GM23338 (cell line): ENCODE measurements at regions not wholly inside any gene's neighbourhood (a gene's known extent, or its start where the extent isn't known, plus 50 kb on each side); places are given as distances from the start of the nearest gene placed in this dataset.

Source experiments
- ATAC-seq: fragments of 200-7000 bp; cut with Tn5 transposase; 3 replicates; pipeline ENCODE4 v1.9.1; 2020
- DNase-seq: peaks from one replicate; pipeline ENCODE4 v3.0.0-alpha.2; 2015; ENCODE audit warnings: low spot score
- H2AFZ ChIP-seq: fragments of 200-600 bp; sonication (generic); 2 replicates; pipeline ENCODE4 v1.8.0; 2016; ENCODE audit warnings: antibody characterized with exemption, mild to moderate bottlenecking, moderate library complexity
- H3F3A ChIP-seq: fragments of 200-600 bp; sonication (generic); replicated peaks from 2 replicates; pipeline ENCODE4 v1.8.0; 2017; ENCODE audit warnings: antibody characterized with exemption, mixed run types, low read depth
- H3K27ac ChIP-seq: fragments of 200-600 bp; sonication (generic); 2 replicates; pipeline ENCODE4 v1.6.1; 2016; ENCODE audit warnings: low read depth
- H3K27me3 ChIP-seq: fragments of 200-600 bp; sonication (generic); 2 replicates; pipeline ENCODE4 v1.8.0; 2016; ENCODE audit warnings: mild to moderate bottlenecking, mixed run types, moderate library complexity; ENCODE audit not compliant: insufficient read depth
- H3K36me3 ChIP-seq: fragments of 200-600 bp; sonication (generic); 2 replicates; pipeline ENCODE4 v1.8.0; 2016; ENCODE audit warnings: mild to moderate bottlenecking; ENCODE audit not compliant: insufficient read depth
- H3K4me1 ChIP-seq: fragments of 200-600 bp; sonication (generic); 2 replicates; pipeline ENCODE4 v1.8.0; 2016; ENCODE audit warnings: mild to moderate bottlenecking, moderate library complexity; ENCODE audit not compliant: insufficient read depth
- H3K4me2 ChIP-seq: fragments of 200-600 bp; sonication (generic); 2 replicates; pipeline ENCODE4 v1.7.1; 2017; ENCODE audit warnings: mixed run types
- H3K4me3 ChIP-seq: fragments of 200-600 bp; sonication (generic); 2 replicates; pipeline ENCODE4 v1.6.1; 2016; ENCODE audit warnings: mixed run types
- H3K79me2 ChIP-seq: fragments of 200-600 bp; sonication (generic); replicated peaks from 2 replicates; pipeline ENCODE4 v1.8.0; 2017; ENCODE audit warnings: mild to moderate bottlenecking; ENCODE audit not compliant: insufficient read depth
- H3K9me2 ChIP-seq: fragments of 200-600 bp; sonication (generic); 2 replicates; pipeline ENCODE4 v1.8.0; 2017; ENCODE audit not compliant: insufficient read depth
- H4K20me1 ChIP-seq: fragments of 200-600 bp; sonication (generic); replicated peaks from 2 replicates; pipeline ENCODE4 v1.8.0; 2017; ENCODE audit warnings: mild to moderate bottlenecking; ENCODE audit not compliant: insufficient read depth
- H3K27ac Mint-ChIP-seq: 2 replicates; pipeline ENCODE4 v1.8.0; 2020; ENCODE audit warnings: inconsistent platforms, mild to moderate bottlenecking, moderate library complexity, mixed read lengths
- H3K27me3 Mint-ChIP-seq: 3 replicates; pipeline ENCODE4 v1.8.0; 2022; ENCODE audit warnings: low read depth, mild to moderate bottlenecking, moderate library complexity, mixed read lengths, inconsistent platforms; ENCODE audit not compliant: insufficient read depth, poor library complexity
- H3K36me3 Mint-ChIP-seq: 3 replicates; pipeline ENCODE4 v1.8.0; 2021; ENCODE audit warnings: low read depth, mild to moderate bottlenecking, inconsistent platforms, moderate library complexity, mixed read lengths
- H3K4me1 Mint-ChIP-seq: 3 replicates; pipeline ENCODE4 v1.8.0; 2020; ENCODE audit warnings: mild to moderate bottlenecking, inconsistent platforms, mixed read lengths
- H3K4me3 Mint-ChIP-seq: 3 replicates; pipeline ENCODE4 v1.8.0; 2021; ENCODE audit warnings: moderate library complexity, mild to moderate bottlenecking, inconsistent platforms, mixed read lengths
- H3K9me3 Mint-ChIP-seq: 3 replicates; pipeline ENCODE4 v1.8.0; 2020; ENCODE audit warnings: moderate library complexity, mild to moderate bottlenecking, inconsistent platforms, mixed read lengths
- CREB1 ChIP-seq: fragments of 250-450 bp; sonication (Bioruptor Pico); IDR thresholded peaks from 2 replicates; pipeline ENCODE4 v1.5.0; 2020; ENCODE audit warnings: low read depth, mild to moderate bottlenecking, moderate library complexity
- EZH2 ChIP-seq: fragments of 200-600 bp; sonication (generic); IDR thresholded peaks from one replicate; pipeline ENCODE4 v1.8.0; 2017; ENCODE audit warnings: antibody characterized with exemption, mild to moderate bottlenecking, low read depth; ENCODE audit not compliant: unreplicated experiment
- EZH2phosphoT487 ChIP-seq: fragments of 200-600 bp; sonication (generic); IDR thresholded peaks from one replicate; pipeline ENCODE4 v1.8.1; 2018; ENCODE audit warnings: antibody characterized with exemption; ENCODE audit not compliant: unreplicated experiment
- JUNB ChIP-seq: IDR thresholded peaks from one replicate; pipeline ENCODE4 v1.6.1; 2016; ENCODE audit warnings: antibody characterized with exemption; ENCODE audit not compliant: unreplicated experiment
- NANOG ChIP-seq: IDR thresholded peaks from 2 replicates; pipeline ENCODE4 v1.6.1; 2016; ENCODE audit warnings: antibody characterized with exemption, borderline replicate concordance
- STAT1 ChIP-seq: IDR thresholded peaks from one replicate; pipeline ENCODE4 v1.6.1; 2016; ENCODE audit warnings: antibody characterized with exemption; ENCODE audit not compliant: unreplicated experiment
- ZNF331 ChIP-seq: fragments of 250-450 bp; sonication (Bioruptor Pico); IDR thresholded peaks from 2 replicates; pipeline ENCODE4 v1.5.0; 2020; ENCODE audit warnings: low read depth, mild to moderate bottlenecking, moderate library complexity
- TF ChIP-seq, protein P1 (sequence below): IDR thresholded peaks from one replicate; pipeline ENCODE4 v1.6.1; 2018; ENCODE audit warnings: antibody characterized with exemption; ENCODE audit not compliant: unreplicated experiment
- TF ChIP-seq, protein P2 (sequence below): IDR thresholded peaks from 2 replicates; pipeline ENCODE4 v1.6.1; 2016; ENCODE audit warnings: antibody characterized with exemption
- TF ChIP-seq, protein P3 (sequence below): fragments of 250-450 bp; sonication (Bioruptor Pico); IDR thresholded peaks from 2 replicates; pipeline ENCODE4 v1.5.0; 2020; ENCODE audit warnings: mild to moderate bottlenecking, moderate library complexity

DNA sequence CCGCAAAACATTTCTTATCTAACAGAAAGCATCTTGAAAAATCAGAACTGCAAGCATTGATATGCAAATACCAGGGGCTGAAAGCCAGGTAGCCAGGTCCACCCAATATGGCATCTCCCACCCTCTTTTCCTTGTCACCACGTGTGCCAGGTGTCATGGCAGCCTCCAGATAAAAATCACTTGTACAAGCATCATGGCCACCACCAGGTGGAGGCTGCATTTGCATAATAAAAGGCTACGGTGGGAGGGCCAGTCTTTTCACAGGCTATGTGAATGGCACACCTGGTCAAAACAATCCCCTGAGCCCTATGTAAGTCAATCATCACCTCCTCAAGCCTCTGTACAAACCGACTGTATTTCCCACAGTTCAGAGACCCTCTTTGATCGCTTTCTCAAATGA is 1233.1 kb upstream of the ALCAM start (continued):
- TF ChIP-seq, protein P1, sequence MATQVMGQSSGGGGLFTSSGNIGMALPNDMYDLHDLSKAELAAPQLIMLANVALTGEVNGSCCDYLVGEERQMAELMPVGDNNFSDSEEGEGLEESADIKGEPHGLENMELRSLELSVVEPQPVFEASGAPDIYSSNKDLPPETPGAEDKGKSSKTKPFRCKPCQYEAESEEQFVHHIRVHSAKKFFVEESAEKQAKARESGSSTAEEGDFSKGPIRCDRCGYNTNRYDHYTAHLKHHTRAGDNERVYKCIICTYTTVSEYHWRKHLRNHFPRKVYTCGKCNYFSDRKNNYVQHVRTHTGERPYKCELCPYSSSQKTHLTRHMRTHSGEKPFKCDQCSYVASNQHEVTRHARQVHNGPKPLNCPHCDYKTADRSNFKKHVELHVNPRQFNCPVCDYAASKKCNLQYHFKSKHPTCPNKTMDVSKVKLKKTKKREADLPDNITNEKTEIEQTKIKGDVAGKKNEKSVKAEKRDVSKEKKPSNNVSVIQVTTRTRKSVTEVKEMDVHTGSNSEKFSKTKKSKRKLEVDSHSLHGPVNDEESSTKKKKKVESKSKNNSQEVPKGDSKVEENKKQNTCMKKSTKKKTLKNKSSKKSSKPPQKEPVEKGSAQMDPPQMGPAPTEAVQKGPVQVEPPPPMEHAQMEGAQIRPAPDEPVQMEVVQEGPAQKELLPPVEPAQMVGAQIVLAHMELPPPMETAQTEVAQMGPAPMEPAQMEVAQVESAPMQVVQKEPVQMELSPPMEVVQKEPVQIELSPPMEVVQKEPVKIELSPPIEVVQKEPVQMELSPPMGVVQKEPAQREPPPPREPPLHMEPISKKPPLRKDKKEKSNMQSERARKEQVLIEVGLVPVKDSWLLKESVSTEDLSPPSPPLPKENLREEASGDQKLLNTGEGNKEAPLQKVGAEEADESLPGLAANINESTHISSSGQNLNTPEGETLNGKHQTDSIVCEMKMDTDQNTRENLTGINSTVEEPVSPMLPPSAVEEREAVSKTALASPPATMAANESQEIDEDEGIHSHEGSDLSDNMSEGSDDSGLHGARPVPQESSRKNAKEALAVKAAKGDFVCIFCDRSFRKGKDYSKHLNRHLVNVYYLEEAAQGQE, result no peak
- no peak for TF ChIP-seq EZH2phosphoT487

DNA sequence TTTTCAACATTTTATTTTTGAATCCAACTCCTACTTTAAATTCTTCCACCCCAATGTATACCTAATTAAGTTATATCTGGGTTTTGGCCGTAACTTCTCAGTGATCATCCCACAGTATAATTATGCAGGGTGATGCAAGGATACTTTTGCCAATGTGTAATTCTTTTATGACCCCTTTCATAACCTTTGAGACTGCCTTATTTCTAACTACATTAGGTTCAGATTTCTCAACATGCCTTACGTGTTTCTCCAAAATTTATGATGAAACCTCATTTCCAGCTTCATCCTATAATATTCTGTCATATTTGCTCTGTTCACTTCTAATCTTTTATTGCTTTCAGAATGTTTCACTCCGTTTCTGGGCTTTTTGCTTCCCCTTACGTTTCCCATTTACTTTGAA is 1229.6 kb upstream of the ALCAM start:
- no peak overlapping the region for H3K27ac ChIP-seq
- no peaks in the 10 kb centered on the region for H3K27me3 ChIP-seq
- no peak overlapping the region for H3K4me3 Mint-ChIP-seq
- ATAC-seq (no peak), DNase-seq (no peak)
- no peaks in the 10 kb centered on the region for H3F3A ChIP-seq
- no peak overlapping the region for H3K4me3 ChIP-seq
- no peaks in the 10 kb centered on the region for H4K20me1 ChIP-seq
- peak overlapping the region; percentile 46; the same call in 1 of the 2 replicates for H3K27ac Mint-ChIP-seq
- no peaks in the 10 kb centered on the region for H3K79me2 ChIP-seq
- no peak overlapping the region for H2AFZ ChIP-seq
- peaks cover 4% of the 10 kb centered on the region; the same call in 2 of the 3 replicates for H3K4me1 Mint-ChIP-seq
- no peaks in the 10 kb centered on the region for H3K9me2 ChIP-seq
- H3K9me3 Mint-ChIP-seq, result no peaks in the 10 kb centered on the region
- no peaks in the 10 kb centered on the region for H3K4me1 ChIP-seq
- no peaks in the 10 kb centered on the region for H3K27me3 Mint-ChIP-seq
- no peak overlapping the region for H3K4me2 ChIP-seq
- H3K36me3 ChIP-seq, result no peaks in the 10 kb centered on the region
- H3K36me3 Mint-ChIP-seq, result no peaks in the 10 kb centered on the region; the same call in 2 of the 3 replicates
- TF ChIP-seq, protein P1, result no peak
- TF ChIP-seq EZH2phosphoT487, result no peak
- TF ChIP-seq EZH2, result no peak
- TF ChIP-seq, protein P2, sequence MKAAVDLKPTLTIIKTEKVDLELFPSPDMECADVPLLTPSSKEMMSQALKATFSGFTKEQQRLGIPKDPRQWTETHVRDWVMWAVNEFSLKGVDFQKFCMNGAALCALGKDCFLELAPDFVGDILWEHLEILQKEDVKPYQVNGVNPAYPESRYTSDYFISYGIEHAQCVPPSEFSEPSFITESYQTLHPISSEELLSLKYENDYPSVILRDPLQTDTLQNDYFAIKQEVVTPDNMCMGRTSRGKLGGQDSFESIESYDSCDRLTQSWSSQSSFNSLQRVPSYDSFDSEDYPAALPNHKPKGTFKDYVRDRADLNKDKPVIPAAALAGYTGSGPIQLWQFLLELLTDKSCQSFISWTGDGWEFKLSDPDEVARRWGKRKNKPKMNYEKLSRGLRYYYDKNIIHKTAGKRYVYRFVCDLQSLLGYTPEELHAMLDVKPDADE, result no peak
- no peak for TF ChIP-seq STAT1
- no peak for TF ChIP-seq CREB1 (CRISPR knock-in tag)
- no peak for TF ChIP-seq NANOG
- TF ChIP-seq, protein P3, sequence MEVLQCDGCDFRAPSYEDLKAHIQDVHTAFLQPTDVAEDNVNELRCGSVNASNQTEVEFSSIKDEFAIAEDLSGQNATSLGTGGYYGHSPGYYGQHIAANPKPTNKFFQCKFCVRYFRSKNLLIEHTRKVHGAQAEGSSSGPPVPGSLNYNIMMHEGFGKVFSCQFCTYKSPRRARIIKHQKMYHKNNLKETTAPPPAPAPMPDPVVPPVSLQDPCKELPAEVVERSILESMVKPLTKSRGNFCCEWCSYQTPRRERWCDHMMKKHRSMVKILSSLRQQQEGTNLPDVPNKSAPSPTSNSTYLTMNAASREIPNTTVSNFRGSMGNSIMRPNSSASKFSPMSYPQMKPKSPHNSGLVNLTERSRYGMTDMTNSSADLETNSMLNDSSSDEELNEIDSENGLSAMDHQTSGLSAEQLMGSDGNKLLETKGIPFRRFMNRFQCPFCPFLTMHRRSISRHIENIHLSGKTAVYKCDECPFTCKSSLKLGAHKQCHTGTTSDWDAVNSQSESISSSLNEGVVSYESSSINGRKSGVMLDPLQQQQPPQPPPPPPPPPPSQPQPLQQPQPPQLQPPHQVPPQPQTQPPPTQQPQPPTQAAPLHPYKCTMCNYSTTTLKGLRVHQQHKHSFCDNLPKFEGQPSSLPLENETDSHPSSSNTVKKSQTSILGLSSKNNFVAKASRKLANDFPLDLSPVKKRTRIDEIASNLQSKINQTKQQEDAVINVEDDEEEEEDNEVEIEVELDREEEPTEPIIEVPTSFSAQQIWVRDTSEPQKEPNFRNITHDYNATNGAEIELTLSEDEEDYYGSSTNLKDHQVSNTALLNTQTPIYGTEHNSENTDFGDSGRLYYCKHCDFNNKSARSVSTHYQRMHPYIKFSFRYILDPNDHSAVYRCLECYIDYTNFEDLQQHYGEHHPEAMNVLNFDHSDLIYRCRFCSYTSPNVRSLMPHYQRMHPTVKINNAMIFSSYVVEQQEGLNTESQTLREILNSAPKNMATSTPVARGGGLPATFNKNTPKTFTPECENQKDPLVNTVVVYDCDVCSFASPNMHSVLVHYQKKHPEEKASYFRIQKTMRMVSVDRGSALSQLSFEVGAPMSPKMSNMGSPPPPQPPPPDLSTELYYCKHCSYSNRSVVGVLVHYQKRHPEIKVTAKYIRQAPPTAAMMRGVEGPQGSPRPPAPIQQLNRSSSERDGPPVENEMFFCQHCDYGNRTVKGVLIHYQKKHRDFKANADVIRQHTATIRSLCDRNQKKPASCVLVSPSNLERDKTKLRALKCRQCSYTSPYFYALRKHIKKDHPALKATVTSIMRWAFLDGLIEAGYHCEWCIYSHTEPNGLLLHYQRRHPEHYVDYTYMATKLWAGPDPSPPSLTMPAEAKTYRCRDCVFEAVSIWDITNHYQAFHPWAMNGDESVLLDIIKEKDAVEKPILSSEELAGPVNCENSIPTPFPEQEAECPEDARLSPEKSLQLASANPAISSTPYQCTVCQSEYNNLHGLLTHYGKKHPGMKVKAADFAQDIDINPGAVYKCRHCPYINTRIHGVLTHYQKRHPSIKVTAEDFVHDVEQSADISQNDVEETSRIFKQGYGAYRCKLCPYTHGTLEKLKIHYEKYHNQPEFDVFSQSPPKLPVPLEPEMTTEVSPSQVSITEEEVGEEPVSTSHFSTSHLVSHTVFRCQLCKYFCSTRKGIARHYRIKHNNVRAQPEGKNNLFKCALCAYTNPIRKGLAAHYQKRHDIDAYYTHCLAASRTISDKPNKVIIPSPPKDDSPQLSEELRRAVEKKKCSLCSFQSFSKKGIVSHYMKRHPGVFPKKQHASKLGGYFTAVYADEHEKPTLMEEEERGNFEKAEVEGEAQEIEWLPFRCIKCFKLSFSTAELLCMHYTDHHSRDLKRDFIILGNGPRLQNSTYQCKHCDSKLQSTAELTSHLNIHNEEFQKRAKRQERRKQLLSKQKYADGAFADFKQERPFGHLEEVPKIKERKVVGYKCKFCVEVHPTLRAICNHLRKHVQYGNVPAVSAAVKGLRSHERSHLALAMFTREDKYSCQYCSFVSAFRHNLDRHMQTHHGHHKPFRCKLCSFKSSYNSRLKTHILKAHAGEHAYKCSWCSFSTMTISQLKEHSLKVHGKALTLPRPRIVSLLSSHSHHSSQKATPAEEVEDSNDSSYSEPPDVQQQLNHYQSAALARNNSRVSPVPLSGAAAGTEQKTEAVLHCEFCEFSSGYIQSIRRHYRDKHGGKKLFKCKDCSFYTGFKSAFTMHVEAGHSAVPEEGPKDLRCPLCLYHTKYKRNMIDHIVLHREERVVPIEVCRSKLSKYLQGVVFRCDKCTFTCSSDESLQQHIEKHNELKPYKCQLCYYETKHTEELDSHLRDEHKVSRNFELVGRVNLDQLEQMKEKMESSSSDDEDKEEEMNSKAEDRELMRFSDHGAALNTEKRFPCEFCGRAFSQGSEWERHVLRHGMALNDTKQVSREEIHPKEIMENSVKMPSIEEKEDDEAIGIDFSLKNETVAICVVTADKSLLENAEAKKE (CRISPR knock-in tag), result no peak
- TF ChIP-seq JUNB, result no peak
- no peak for TF ChIP-seq ZNF331 (CRISPR knock-in tag)
